Muscle of back (tissue), 3 donors: ENCODE measurements at regions not wholly inside any gene's neighbourhood (a gene's known extent, or its start where the extent isn't known, plus 50 kb on each side); places are given as distances from the start of the nearest gene placed in this dataset.
"Not testable (repeated sequence)": the region's sequence is repeated elsewhere in the genome, so short reads cannot be mapped to it uniquely, and the experiment has no call there.

ENCODE experiments used
- DNase-seq, 3 donors: peaks; one replicate each; pipeline versions ENCODE4 v3.0.0 to v3.0.0-alpha.2; 2013

DNA sequence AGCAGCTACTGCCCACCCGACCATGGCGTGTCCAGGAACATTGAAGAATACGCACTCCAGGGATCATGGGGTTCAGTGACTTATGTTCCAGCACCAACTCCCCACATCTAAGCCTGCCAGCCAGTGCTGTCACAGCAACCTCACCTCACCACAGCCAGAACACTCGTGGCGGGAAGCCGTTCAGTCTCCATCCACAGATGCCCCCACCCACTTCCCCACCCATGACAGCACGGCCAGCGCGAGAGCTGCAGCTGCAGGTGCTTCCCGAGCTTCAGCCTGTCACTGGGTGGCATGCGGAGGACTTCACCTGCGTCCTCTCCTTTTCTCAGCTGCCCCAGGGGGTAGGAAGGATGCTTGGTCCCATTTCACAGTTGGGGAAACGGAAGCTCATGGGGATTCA lies 50.3 kb downstream of the RBFOX3 start:
- DNase-seq, result no peak

DNA sequence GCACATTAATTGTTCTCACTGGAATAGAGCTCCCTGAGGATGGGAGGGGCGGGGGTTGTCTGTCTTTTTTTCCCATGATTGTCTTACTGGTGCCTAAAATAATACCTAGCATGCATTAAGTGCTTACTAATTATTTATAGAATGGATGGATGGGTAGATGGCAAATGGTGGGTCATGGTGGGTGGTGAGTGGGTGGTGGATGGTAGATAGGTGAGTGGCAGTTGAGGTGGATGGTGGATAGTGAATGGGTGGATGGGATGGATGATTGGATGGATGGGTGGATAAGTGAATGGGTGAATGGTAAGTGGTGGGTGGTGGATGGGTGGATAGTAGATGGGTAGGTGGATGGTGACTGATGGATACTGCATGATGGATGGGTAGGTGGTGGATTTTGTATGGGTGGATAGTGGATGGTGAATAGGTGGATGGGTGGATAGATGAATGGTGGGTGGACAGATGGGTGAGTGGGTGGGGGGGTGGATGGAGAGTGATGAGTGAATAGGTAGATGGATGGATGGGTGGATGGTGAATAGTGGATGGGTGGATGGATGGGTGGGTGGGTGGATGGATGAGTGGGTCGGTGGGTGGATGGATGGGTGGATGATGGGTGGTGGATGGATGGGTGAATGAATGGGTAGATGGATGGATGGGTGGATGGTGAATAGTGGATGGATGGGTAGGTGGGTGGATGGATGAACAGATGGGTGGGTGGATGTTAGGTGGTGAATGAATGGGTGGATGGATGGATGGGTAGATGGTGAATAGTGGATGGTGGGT lies 51.6 kb downstream of the RBFOX3 start:
- DNase-seq, result no peak

DNA sequence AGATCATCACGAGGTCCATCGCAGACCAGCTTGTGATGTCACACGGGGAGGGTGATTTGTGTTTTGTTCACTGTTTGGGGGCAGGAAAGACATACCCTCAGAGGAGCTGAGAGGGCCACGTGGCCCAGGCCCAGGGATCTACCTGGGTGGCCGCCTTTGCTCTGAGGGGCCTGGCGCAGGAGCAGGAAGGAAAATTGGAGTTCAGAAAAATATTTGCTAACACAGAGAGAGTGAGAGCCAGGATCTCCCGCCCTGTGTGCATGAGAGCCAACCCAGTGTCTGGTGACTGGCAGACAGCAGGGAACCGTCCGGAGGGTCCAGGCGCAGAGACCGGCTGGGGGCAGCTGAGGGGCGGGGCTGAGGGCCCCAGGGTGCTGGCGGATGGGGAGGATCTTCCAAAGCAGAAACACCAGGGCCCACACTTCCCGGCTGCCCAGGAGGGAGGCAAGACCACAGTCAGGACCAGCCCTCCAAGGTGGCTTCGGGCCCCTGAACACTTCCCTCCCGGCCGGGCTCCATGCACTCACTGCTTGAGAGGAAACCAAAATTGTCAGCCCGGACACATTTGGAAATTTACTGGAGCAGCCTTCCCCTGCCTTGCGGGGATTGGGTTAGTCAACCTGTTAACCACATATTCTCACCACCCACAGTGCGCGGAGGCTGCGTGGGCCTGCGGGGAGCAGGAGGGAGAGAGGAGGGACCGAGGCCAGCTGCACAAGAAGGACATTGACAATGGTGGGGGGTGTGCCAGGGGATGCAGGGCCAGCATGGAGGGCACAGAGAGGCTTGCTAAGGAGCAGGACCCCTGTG lies 52.6 kb downstream of the RBFOX3 start:
- DNase-seq, result peak in 2 of 3 donors; percentile 10 to 54

DNA sequence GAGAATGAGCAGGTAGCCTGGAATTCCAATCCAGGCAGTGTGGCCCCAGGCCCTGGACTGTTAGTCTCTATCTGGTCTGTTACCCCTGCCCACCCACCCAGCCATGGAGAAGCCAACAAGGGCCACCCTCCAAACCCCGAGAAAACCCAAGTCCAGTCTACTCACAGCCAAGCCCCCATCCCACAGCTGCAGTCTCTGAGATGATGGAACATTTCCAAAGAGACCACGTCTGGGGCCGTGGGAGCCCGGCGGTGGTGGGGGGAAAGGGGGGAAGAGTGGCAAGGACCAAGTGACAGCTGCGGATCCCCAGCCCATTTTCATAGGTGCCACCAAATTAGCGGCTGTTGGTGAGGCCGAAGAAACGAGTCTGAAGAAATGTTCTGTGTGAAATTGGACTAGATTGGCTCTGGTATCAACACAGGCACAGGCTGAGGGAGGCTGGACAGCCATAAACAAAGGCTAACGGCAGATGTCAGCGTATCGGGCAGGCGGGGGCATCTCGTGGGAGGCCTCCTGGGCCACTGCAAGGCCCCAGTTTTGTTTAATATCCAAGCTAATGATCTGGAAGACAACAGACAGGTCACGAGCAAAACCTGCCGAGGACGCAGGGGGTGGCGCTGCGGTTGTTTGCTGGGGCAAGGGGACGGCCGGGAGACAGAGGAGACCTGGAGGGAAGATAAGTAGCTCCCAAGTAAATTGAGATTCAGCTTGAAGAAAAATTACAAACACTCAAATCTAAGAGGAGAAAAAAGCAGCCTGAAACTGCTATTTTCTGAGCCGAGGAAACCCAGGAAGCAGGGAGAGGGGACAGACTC lies 53.4 kb downstream of the RBFOX3 start:
- no peak for DNase-seq

- no peak for DNase-seq
These were observed 54.6 kb downstream of the RBFOX3 start for GRCh38 chr17:79556271-79556670.

- DNase-seq, result no peak
These were observed 55.3 kb downstream of the RBFOX3 start for GRCh38 chr17:79555543-79555942.

DNA sequence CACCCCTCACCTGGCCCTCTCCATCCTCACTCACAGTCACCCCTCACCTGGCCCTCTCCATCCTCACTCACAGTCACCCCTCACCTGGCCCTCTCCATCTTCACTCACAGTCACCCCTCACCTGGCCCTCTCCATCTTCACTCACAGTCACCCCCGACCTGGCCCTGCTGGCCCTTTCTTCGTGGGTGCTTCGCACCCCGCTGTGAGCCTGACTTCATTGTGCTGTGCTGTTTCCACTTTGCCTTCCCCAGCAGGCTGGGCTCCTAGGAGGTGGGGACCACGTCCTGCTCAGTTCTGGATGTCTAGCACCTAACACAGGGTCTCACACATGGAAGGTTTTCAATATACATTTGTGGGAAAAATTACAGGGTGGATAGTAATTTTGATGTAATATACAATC lies 56.5 kb downstream of the RBFOX3 start:
- not testable (repeated sequence) for DNase-seq

DNA sequence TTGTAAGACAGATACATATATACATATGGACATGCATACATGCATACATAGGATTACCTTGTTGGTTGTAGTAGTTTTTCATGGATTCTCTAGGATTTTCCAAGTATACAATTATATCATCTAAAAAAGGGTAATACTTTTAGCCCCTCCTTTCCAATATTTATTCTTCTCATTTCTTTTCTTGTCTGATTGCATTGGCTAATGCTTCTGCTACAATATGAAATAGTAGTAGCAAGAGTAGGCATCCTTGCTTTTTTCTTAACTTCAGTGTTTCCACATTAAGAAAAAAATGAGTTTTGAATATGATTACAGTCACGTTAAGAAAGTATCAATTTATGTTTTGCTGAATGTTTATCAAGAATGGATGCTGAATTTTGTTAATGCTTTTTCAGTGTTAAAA lies 58.0 kb downstream of the RBFOX3 start:
- DNase-seq, result no peak

DNA sequence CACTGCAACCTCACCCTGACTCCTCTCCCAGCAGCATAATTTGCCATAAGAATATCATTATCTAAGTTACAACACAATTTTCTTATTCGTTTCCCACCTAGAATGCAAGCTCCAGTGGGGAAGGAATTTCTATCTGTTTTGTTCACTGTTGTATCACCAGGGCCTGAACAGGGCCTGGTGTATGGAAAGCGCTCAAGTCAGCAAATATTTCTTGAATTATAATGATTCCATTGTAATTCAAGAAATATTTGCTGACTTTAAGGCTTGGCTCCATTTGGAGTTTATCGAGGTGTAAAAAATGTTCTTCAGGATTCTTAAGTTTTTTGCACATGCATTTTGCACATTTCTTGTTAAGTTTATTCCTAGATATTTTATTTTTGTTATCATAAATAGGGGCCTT lies 58.4 kb downstream of the RBFOX3 start:
- no peak for DNase-seq

- no peak for DNase-seq
These were observed 61.5 kb downstream of the RBFOX3 start for GRCh38 chr17:79549141-79549915.

DNA sequence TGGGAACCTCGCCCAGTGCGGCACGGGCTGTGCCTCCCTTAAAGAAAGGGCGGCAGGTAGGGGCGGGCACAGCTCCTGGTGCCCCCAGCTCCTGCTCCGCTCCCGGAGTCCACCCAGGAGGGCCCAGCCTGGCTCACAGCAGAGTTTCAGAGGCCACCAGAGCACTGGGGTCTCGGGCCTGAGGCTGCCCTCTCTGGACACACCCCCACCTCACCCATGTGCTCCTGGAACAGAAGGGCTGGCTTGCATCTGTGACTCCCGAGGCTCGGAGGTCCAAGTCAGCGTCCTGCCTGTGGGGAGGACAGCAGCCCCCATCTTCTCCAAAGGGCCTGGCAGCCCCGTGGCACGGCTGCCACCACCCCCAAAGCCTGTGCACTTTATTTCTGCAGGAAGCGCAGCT lies 62.7 kb downstream of the RBFOX3 start:
- no peak for DNase-seq

- DNase-seq, result no peak
These were observed 63.3 kb downstream of the RBFOX3 start for GRCh38 chr17:79547586-79547985.

DNA sequence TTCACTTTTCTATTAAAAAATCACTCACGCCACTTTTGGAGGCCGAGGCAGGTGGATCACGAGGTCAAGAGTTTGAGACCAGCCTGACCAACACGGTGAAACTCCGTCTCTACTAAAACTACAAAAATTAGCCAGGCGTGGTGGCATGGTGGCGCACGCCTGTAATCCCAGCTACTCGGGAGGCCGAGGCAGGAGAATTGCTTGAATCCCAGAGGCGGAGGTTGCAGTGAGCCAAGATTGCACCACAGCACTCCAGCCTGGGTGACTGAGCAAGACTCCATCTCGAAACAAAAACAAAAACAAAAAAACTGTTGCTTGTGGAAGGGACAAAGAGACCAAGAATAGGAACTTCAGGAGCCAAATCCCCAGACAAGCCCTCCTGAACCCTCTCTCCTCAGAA lies 63.7 kb downstream of the RBFOX3 start:
- not testable (repeated sequence) for DNase-seq

- no peak for DNase-seq
These were observed 64.5 kb downstream of the RBFOX3 start for GRCh38 chr17:79546386-79546785.

DNA sequence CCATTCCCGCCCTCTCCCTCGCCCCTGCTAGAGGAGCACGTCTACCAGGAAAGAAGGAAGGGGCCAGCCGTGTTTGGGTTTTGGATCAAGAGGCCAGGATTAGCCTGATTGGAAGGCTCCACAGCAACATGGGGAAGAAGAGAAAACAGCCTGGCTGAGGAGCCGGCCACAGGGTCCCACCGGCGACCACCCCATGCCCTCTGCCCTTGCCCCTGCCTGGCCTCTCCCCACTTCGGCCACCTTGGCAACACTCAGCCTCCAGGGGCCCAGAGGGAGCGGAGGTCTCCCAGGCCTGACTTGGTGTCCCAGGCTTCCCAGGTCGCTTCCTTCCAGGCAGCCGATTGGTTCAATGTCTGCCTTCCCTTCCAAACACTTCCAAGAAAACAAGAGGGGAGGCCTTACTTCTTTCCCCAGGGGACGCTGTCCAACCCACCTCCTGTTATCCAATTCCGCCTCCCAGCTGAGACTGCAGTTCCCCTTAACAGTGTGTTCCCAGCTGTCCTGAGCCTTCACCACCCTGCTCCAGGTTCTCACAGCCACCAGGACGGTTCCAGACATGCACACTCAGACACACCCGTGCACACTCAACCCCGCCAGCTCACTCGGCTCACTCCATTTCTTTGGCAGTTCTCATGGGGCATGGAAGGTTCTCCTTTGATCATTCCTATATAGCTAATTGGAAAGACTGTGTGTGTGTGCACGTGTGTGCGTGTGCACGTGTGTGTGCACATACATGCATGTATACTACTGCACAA lies 65.4 kb downstream of the RBFOX3 start:
- DNase-seq, result no peak

DNA sequence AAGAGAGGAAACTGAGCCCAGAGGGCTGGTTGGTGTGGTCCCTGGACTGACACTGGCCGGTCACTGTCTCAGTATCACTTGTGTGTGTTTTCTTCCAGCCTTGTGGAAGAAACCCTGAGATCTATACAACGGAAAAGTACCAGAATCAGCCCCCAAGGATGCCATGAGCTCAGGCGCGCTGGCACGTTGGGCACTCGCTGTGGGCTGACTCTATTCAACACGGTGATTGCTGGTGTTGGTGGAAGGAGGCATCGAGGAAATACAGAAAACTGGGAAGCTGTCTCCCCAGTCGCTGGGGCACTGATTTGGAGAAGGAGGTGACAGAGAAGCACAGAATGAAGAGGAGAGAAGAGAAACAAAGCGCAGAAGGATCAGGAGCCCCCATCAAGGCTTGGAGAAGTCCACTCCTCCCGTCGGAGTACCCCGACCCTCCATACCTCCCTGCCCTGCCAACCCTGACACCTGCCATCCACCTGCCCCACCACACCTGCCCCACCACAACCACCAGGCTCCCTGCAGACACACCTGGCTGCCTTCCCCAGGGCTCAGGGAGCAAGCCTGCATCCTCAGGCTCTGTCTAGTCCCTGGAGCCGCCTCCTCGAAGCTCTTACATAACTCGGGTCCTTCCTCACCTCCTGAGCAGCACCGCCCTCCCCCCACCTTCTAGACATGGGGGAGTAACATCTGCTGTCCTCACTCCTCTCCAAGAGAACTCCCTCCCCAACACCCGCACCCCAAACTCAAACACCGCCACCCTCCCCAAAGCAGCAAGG lies 66.5 kb downstream of the RBFOX3 start:
- DNase-seq, result no peak

GRCh38 chr17:79543531-79543930 lies 67.3 kb downstream of the RBFOX3 start:
- no peak for DNase-seq

DNA sequence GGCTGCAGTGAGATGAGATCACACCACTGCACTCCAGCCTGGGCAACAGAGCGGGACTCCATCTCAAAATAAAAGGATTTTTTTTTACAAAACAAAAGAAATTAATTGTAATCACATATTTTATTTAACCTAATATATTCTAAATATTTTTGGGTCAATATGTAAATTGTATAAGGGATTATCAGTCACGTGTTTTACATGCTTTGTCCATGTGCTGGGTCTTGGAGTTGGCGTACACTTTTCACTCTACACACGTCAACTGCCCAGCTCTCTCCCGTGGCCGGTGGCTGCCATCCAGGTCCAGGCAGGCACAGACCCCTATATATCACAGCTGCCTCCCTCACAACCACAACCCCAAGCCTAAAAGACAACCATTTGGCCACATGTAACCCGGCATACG lies 68.1 kb downstream of the RBFOX3 start:
- DNase-seq, result no peak

- DNase-seq, result no peak
These were observed 69.6 kb downstream of the RBFOX3 start for GRCh38 chr17:79541056-79541850.
